ENCODE measurements at regions not wholly inside any gene's neighbourhood (a gene's known extent, or its start where the extent isn't known, plus 50 kb on each side); places are given as distances from the start of the nearest gene placed in this dataset.

DNA sequence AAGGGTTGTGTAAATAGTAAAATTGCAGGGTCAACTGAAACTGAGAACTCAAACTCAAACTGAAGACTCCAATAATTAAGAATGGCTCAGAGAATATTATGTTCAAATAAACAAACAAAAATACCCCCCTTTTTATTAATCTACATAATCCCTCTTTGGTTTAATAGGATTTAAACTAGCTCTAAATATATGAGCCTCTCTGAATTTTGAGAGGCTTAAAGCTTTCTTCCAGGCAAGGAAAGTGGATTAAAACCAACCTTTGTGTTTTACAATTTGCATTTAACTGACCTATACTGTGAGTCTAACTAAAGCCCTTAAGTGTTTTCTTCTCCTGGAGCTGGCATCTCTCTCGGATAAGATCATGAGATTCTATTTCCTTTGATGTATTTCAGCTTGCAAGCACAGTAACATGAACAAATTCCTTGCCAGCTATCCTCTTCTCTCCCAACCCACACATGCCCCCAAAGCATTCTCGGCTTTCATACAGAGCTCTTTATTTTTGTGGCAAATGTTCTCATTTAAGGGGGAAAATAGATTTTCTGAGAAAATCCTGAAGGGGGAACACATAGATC is 1310.8 kb upstream of the AGA start:
- TF ChIP-seq, protein P1, sequence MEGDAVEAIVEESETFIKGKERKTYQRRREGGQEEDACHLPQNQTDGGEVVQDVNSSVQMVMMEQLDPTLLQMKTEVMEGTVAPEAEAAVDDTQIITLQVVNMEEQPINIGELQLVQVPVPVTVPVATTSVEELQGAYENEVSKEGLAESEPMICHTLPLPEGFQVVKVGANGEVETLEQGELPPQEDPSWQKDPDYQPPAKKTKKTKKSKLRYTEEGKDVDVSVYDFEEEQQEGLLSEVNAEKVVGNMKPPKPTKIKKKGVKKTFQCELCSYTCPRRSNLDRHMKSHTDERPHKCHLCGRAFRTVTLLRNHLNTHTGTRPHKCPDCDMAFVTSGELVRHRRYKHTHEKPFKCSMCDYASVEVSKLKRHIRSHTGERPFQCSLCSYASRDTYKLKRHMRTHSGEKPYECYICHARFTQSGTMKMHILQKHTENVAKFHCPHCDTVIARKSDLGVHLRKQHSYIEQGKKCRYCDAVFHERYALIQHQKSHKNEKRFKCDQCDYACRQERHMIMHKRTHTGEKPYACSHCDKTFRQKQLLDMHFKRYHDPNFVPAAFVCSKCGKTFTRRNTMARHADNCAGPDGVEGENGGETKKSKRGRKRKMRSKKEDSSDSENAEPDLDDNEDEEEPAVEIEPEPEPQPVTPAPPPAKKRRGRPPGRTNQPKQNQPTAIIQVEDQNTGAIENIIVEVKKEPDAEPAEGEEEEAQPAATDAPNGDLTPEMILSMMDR (IDR thresholded peaks at IDR 0.05): no peak
- no peak for TF ChIP-seq POLR2A (IDR thresholded peaks at IDR 0.05)
